ENCODE measurements at regions not wholly inside any gene's neighbourhood (a gene's known extent, or its start where the extent isn't known, plus 50 kb on each side); places are given as distances from the start of the nearest gene placed in this dataset.

DNA sequence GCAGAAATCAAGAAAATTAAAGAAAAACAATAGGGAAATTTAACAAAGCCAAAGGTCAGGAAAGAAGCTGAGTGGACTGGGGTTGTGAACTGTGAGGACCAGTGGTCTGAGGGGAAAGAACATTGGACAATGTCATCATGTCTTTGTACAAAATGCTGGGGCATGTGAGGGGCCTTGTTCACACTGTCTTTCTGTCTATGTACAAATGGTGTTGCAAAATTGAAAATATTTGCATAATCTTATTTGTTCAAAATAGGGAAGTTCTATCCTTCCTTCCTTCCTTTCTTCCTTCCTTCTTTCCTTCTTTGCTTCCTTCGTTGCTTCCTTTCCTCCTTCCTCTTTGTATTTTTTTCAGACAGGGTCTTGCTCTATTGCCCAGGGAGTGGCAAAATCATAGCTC lies 79.2 kb upstream of the SCEL start:
- no peaks in the 10 kb centered on the region for H3K36me3 ChIP-seq (ENCODE audit: control insufficient read depth, insufficient read depth, low read length)

DNA sequence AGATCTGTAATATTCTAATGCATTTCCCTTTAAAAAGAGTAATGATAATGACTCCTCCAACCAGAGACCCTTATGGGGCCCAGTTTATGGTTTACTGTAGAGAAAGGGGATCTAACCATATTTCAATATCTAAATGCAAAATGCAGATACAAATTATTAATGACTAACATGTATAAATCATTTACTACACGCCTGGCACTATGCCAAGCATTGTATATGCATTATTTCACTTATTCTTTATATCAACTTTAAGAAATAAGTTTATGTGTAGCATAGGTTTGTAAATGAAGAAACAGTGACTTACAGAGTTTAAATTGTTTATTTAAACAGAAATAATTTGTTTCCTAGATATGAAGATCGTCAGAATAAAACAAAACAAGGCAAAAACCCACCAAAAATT lies 86.2 kb upstream of the SCEL start:
- no peak overlapping the region for H2AFZ ChIP-seq (ENCODE audit: low read length)
- TF ChIP-seq, protein P1, sequence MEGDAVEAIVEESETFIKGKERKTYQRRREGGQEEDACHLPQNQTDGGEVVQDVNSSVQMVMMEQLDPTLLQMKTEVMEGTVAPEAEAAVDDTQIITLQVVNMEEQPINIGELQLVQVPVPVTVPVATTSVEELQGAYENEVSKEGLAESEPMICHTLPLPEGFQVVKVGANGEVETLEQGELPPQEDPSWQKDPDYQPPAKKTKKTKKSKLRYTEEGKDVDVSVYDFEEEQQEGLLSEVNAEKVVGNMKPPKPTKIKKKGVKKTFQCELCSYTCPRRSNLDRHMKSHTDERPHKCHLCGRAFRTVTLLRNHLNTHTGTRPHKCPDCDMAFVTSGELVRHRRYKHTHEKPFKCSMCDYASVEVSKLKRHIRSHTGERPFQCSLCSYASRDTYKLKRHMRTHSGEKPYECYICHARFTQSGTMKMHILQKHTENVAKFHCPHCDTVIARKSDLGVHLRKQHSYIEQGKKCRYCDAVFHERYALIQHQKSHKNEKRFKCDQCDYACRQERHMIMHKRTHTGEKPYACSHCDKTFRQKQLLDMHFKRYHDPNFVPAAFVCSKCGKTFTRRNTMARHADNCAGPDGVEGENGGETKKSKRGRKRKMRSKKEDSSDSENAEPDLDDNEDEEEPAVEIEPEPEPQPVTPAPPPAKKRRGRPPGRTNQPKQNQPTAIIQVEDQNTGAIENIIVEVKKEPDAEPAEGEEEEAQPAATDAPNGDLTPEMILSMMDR (conservative IDR thresholded peaks at IDR 0.05 in 1 of 2, IDR thresholded peaks at IDR 0.05 in 1 of 2; ENCODE audit: low read depth in 1 of 2, low read length in 2 of 2), result no peak
- TF ChIP-seq EZH2 (IDR thresholded peaks at IDR 0.05; ENCODE audit: low read length, missing control alignments), result no peak
- H3K9ac ChIP-seq (ENCODE audit: insufficient read depth, low read length), result no peak overlapping the region
- no peak overlapping the region for H3K4me3 ChIP-seq (replicated peaks in 1 of 4; ENCODE audit: control extremely low read depth in 1 of 4, insufficient read depth in 1 of 4, low read depth in 3 of 4, low read length in 4 of 4)
- H3K4me2 ChIP-seq (ENCODE audit: extremely low read depth, insufficient read depth, low read length), result no peak overlapping the region
- H4K20me1 ChIP-seq (ENCODE audit: control insufficient read depth, extremely low read depth, insufficient read depth, low read length), result no peaks in the 10 kb centered on the region
- no peaks in the 10 kb centered on the region for H3K4me1 ChIP-seq (ENCODE audit: control insufficient read depth, extremely low read depth, insufficient read depth, low read length)
- H3K27ac ChIP-seq (ENCODE audit: insufficient read depth, low read length), result no peak overlapping the region
- H3K27me3 ChIP-seq (ENCODE audit: control insufficient read depth, insufficient read depth, low read length), result no peaks in the 10 kb centered on the region
- no peaks in the 10 kb centered on the region for H3K9me3 ChIP-seq (ENCODE audit: control insufficient read depth, insufficient read depth, low read depth, low read length)
- no peak for DNase-seq (ENCODE audit: low read depth in 2 of 2)
- no peaks in the 10 kb centered on the region for H3K36me3 ChIP-seq (ENCODE audit: control insufficient read depth, insufficient read depth, low read length)
- no peaks in the 10 kb centered on the region for H3K79me2 ChIP-seq (ENCODE audit: control insufficient read depth, insufficient read depth, low read length)

More for the DNA sequence above, 79.2 kb upstream of the SCEL start:
- no peak for DNase-seq (ENCODE audit: low read depth in 2 of 2)
- no peak overlapping the region for H2AFZ ChIP-seq (ENCODE audit: low read length)
- H3K9ac ChIP-seq (ENCODE audit: insufficient read depth, low read length), result no peak overlapping the region
- H3K79me2 ChIP-seq (ENCODE audit: control insufficient read depth, insufficient read depth, low read length), result no peaks in the 10 kb centered on the region
- no peaks in the 10 kb centered on the region for H3K9me3 ChIP-seq (ENCODE audit: control insufficient read depth, insufficient read depth, low read depth, low read length)
- H3K4me3 ChIP-seq (replicated peaks in 1 of 4; ENCODE audit: control extremely low read depth in 1 of 4, insufficient read depth in 1 of 4, low read depth in 3 of 4, low read length in 4 of 4), result no peak overlapping the region
- H3K4me2 ChIP-seq (ENCODE audit: extremely low read depth, insufficient read depth, low read length), result no peak overlapping the region
- H3K4me1 ChIP-seq (ENCODE audit: control insufficient read depth, extremely low read depth, insufficient read depth, low read length), result no peaks in the 10 kb centered on the region
- H3K27me3 ChIP-seq (ENCODE audit: control insufficient read depth, insufficient read depth, low read length), result peaks cover 4% of the 10 kb centered on the region
- no peak overlapping the region for H3K27ac ChIP-seq (ENCODE audit: insufficient read depth, low read length)
- H4K20me1 ChIP-seq (ENCODE audit: control insufficient read depth, extremely low read depth, insufficient read depth, low read length), result no peaks in the 10 kb centered on the region
- TF ChIP-seq, protein P1 (conservative IDR thresholded peaks at IDR 0.05 in 1 of 2, IDR thresholded peaks at IDR 0.05 in 1 of 2; ENCODE audit: low read depth in 1 of 2, low read length in 2 of 2), result no peak
- TF ChIP-seq EZH2 (IDR thresholded peaks at IDR 0.05; ENCODE audit: low read length, missing control alignments), result no peak

DNA sequence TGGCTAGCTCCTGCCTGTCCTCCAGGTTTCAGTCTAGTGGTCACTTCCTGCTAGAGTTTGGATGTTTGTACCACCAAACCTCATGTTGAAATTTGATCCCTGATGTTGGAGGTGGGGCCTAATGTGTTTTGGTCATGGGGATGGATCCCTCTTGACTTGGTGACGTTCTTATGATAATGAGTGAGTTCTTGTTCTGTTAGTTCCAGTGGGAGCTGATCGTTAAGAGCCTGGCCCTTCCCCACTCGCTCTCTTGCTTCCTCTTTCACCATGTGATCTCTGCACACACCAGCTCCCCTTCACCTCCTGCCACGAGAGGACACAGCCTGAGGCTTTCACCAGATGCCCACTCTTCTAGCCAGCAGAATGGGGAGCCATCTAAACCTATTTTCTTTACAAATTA lies 86.8 kb upstream of the SCEL start:
- Histone ChIP-seq H3K27me3 (ENCODE audit: control insufficient read depth, insufficient read depth, low read length) (no peaks in the 10 kb centered on the region), H3K9ac (ENCODE audit: insufficient read depth, low read length) (no peak overlapping the region), H3K79me2 (ENCODE audit: control insufficient read depth, insufficient read depth, low read length) (no peaks in the 10 kb centered on the region), H4K20me1 (ENCODE audit: control insufficient read depth, extremely low read depth, insufficient read depth, low read length) (no peaks in the 10 kb centered on the region), H3K4me1 (ENCODE audit: control insufficient read depth, extremely low read depth, insufficient read depth, low read length) (no peaks in the 10 kb centered on the region), H3K9me3 (ENCODE audit: control insufficient read depth, insufficient read depth, low read depth, low read length) (no peaks in the 10 kb centered on the region), H3K4me2 (ENCODE audit: extremely low read depth, insufficient read depth, low read length) (no peak overlapping the region), H2AFZ (ENCODE audit: low read length) (no peak overlapping the region), H3K36me3 (ENCODE audit: control insufficient read depth, insufficient read depth, low read length) (no peaks in the 10 kb centered on the region), H3K27ac (ENCODE audit: insufficient read depth, low read length) (no peak overlapping the region), H3K4me3 (replicated peaks in 1 of 4; ENCODE audit: control extremely low read depth in 1 of 4, insufficient read depth in 1 of 4, low read depth in 3 of 4, low read length in 4 of 4) (no peak overlapping the region)
- DNase-seq (ENCODE audit: low read depth in 2 of 2), result no peak
- no peak for TF ChIP-seq EZH2 (IDR thresholded peaks at IDR 0.05; ENCODE audit: low read length, missing control alignments)
- TF ChIP-seq, protein P1 (conservative IDR thresholded peaks at IDR 0.05 in 1 of 2, IDR thresholded peaks at IDR 0.05 in 1 of 2; ENCODE audit: low read depth in 1 of 2, low read length in 2 of 2), result no peak
